HepG2 (cell line): ENCODE measurements at regions not wholly inside any gene's neighbourhood (a gene's known extent, or its start where the extent isn't known, plus 50 kb on each side); places are given as distances from the start of the nearest gene placed in this dataset.

Experiments
- ATAC-seq: fragments of 200-7000 bp; cut with Tn5 transposase; 3 replicates; pipeline ENCODE4 v1.9.1; 2020; ENCODE audit warnings: mild to moderate bottlenecking, moderate library complexity
- BruUV-seq: library from RNA; stranded (reverse); fragments of 400-500 nt; replicated peaks from 2 replicates; lab custom pipeline; 2021; lab: Mats Ljungman, UMichigan
- CTCF ChIA-PET: fragments of 300-600 bp; formaldehyde crosslinking; extraction: SDS; loops from one replicate; lab custom pipeline; 2021; ENCODE audit warnings: low total read pairs, inconsistent platforms, low intra/inter-chr PET ratio; lab: Yijun Ruan, JAX
- POLR2A ChIA-PET: fragments of 350-600 bp; sonication (Branson Sonifier 250); formaldehyde crosslinking; loops from one replicate; lab custom pipeline; 2020; ENCODE audit warnings: antibody characterized with exemption, inconsistent platforms; lab: Yijun Ruan, JAX
- DNase-seq: peaks from one replicate; pipeline ENCODE4 v3.0.0-alpha.2; 2015; ENCODE audit warnings: low spot score
- FAIRE-seq: peaks from 3 replicates; lab custom pipeline; 2011; peaks lifted over from hg19 to GRCh38; lab: Jason Lieb, UNC
- H2AFZ ChIP-seq: one replicate; pipeline ENCODE4 v1.6.1; 2011; ENCODE audit warnings: low read length, inconsistent platforms
- H3K27ac ChIP-seq: fragments of 300-600 bp; 3 replicates; pipeline ENCODE4 v1.8.0; 2011; ENCODE audit warnings: mixed run types, mild to moderate bottlenecking, mixed read lengths, low read length, inconsistent platforms; ENCODE audit not compliant: insufficient read depth; ENCODE audit errors: extremely low read length
- H3K27me3 ChIP-seq, 2 experiments: fragments of 200-600 bp in 1 of 2; 2 replicates in 1 of 2; 3 replicates in 1 of 2; pipeline versions ENCODE4 v1.6.0 to v1.8.0; 2011; ENCODE audit warnings: low read length in 2 of 2, mild to moderate bottlenecking in 2 of 2, moderate library complexity in 2 of 2, inconsistent platforms in 1 of 2; ENCODE audit not compliant: insufficient read depth in 2 of 2, control insufficient read depth in 1 of 2
- H3K36me3 ChIP-seq, 2 experiments: fragments of 200-600 bp in 1 of 2; replicated peaks in 1 of 2; 2 replicates in 1 of 2; 3 replicates in 1 of 2; pipeline versions ENCODE4 v1.5.1 to v1.8.0; 2011; ENCODE audit warnings: low read length in 2 of 2, inconsistent platforms in 1 of 2; ENCODE audit not compliant: insufficient read depth in 2 of 2, control insufficient read depth in 1 of 2
- H3K4me1 ChIP-seq: 2 replicates; pipeline ENCODE4 v1.5.1; 2012; ENCODE audit warnings: low read length, inconsistent platforms; ENCODE audit not compliant: insufficient read depth
- H3K4me2 ChIP-seq: 2 replicates; pipeline ENCODE4 v1.6.0; 2011; ENCODE audit warnings: low read depth, low read length, inconsistent platforms
- H3K4me3 ChIP-seq, 3 experiments: fragments of 200-600 bp in 1 of 3; sonication (generic), shearing (Covaris generic) in 1 of 3; replicated peaks in 1 of 3; 2 replicates each; pipeline ENCODE4 v1.5.1; 2011 to 2016; ENCODE audit warnings: low read length in 3 of 3, inconsistent platforms in 2 of 3, low read depth in 2 of 3, mild to moderate bottlenecking in 2 of 3, control low read depth in 1 of 3, mixed read lengths in 1 of 3; ENCODE audit not compliant: insufficient read depth in 1 of 3
- H3K79me2 ChIP-seq: one replicate; pipeline ENCODE4 v1.6.1; 2011; ENCODE audit warnings: low read length, inconsistent platforms; ENCODE audit not compliant: insufficient read depth
- H3K9ac ChIP-seq: 2 replicates; pipeline ENCODE4 v1.6.0; 2011; ENCODE audit warnings: mild to moderate bottlenecking, low read depth, low read length, inconsistent platforms; ENCODE audit not compliant: insufficient read depth
- H3K9me3 ChIP-seq: 2 replicates; pipeline ENCODE4 v1.5.1; 2012; ENCODE audit warnings: mild to moderate bottlenecking, low read length
- H4K20me1 ChIP-seq: 2 replicates; pipeline ENCODE4 v1.6.0; 2011; ENCODE audit warnings: inconsistent platforms, mild to moderate bottlenecking, low read length, moderate library complexity; ENCODE audit not compliant: insufficient read depth
- ARID2 ChIP-seq: sonication (generic); formaldehyde crosslinking; IDR thresholded peaks from 2 replicates; pipeline ENCODE4 v1.8.1; 2022; ENCODE audit warnings: mild to moderate bottlenecking, missing genetic modification reagents, borderline replicate concordance
- ARNT2 ChIP-seq: sonication (generic); formaldehyde crosslinking; IDR thresholded peaks from 2 replicates; pipeline ENCODE4 v1.8.0; 2022; ENCODE audit warnings: mild to moderate bottlenecking, low read depth, missing genetic modification reagents, moderate library complexity
- CREB1 ChIP-seq, 2 experiments: fragments of 450-650 bp in 1 of 2; IDR thresholded peaks; 2 replicates each; pipeline ENCODE4 v1.6.1; 2016 to 2017; ENCODE audit warnings: control low read depth in 1 of 2, mild to moderate bottlenecking in 1 of 2, missing compliant biosample characterization in 1 of 2, missing genetic modification characterization in 1 of 2
- GLI4 ChIP-seq: sonication (generic); formaldehyde crosslinking; IDR thresholded peaks from 2 replicates; pipeline ENCODE4 v1.5.1; 2020; ENCODE audit warnings: missing genetic modification reagents, mild to moderate bottlenecking, moderate library complexity, borderline replicate concordance
- KDM1A ChIP-seq: IDR thresholded peaks from 2 replicates; pipeline ENCODE4 v1.6.1; 2016; ENCODE audit warnings: missing compliant biosample characterization
- MTF1 ChIP-seq: sonication (generic); formaldehyde crosslinking; IDR thresholded peaks from 2 replicates; pipeline ENCODE4 v1.5.0; 2020; ENCODE audit warnings: missing genetic modification reagents
- RAD21 ChIP-seq: fragments of 450-650 bp; formaldehyde crosslinking; IDR thresholded peaks from 2 replicates; pipeline ENCODE4 v1.5.0; 2020; ENCODE audit warnings: mild to moderate bottlenecking
- ZMYM2 ChIP-seq: sonication (generic); formaldehyde crosslinking; IDR thresholded peaks from 2 replicates; pipeline ENCODE4 v1.8.0; 2022; ENCODE audit warnings: mild to moderate bottlenecking, missing genetic modification reagents
- ZNF441 ChIP-seq: sonication (generic); formaldehyde crosslinking; IDR thresholded peaks from 2 replicates; pipeline ENCODE4 v1.7.0; 2021; ENCODE audit warnings: missing genetic modification reagents, borderline replicate concordance
- ZNF652 ChIP-seq: IDR thresholded peaks from 2 replicates; pipeline ENCODE4 v1.6.1; 2016; ENCODE audit warnings: low read depth, borderline replicate concordance
- ZNF780A ChIP-seq: sonication (generic); formaldehyde crosslinking; IDR thresholded peaks from 2 replicates; pipeline ENCODE4 v1.8.0; 2022; ENCODE audit warnings: mild to moderate bottlenecking, missing genetic modification reagents, moderate library complexity
- WGBS: methylation state at CpG from one replicate; pipeline ENCODE4 v1.1.6; 2017; ENCODE audit warnings: low lambda C conversion rate; 5-methylcytosine and 5-hydroxymethylcytosine counted together
- in situ Hi-C: cut with HindIII; loops from 2 replicates; pipeline ENCODE4 v1.10.0; 2017; ENCODE audit warnings: low pct_unique_long_range_greater_than_20kb; ENCODE audit not compliant: extremely low pct_ligation_motif_present
- intact Hi-C: fragments of 100-400 bp; cut with micrococcal nuclease; formaldehyde crosslinking; loops from one replicate; pipeline ENCODE4 v1.10.0; 2022; ENCODE audit not compliant: unreplicated experiment
- TF ChIP-seq, protein P1 (sequence below): sonication (generic); formaldehyde crosslinking; IDR thresholded peaks from 2 replicates; pipeline ENCODE4 v1.5.0; 2020; ENCODE audit warnings: mild to moderate bottlenecking, missing genetic modification reagents, borderline replicate concordance

GRCh38 chr6:69601132-69601531, 195.7 kb downstream of the LMBRD1 start:
- 0 out of 2 replicates have a peak, but pooled peaks cover 6% of the 10 kb centered on the region for H3K4me1 ChIP-seq
- no peak for DNase-seq
- ChIA-PET CTCF (no interaction called here), POLR2A (no interaction called here)
- peak; percentile 72 for ATAC-seq
- no peaks in the 10 kb centered on the region for H4K20me1 ChIP-seq
- 1% methylated on average over 10 of the region's 10 CpGs for WGBS
- no peak overlapping the region for H3K27ac ChIP-seq
- no peak overlapping the region for H3K9ac ChIP-seq
- no peaks in the 10 kb centered on the region for H3K79me2 ChIP-seq
- no peak for FAIRE-seq
- peak overlapping the region in 1 of 3 experiments; percentile 12; a peak in 1 of 6 replicates for H3K4me3 ChIP-seq
- no peak overlapping the region; the same call in 1 of the 2 replicates for H3K4me2 ChIP-seq
- no peaks in the 10 kb centered on the region for H3K36me3 ChIP-seq
- no TSS peak for BruUV-seq
- intact Hi-C loops = no loop called here
- in situ Hi-C loops = no loop called here
- no peaks in the 10 kb centered on the region for H3K9me3 ChIP-seq
- TF ChIP-seq ZNF652 (CRISPR knock-in tag) (peak; percentile 63), ARNT2 (CRISPR knock-in tag) (no peak)
- TF ChIP-seq, all 625 proteins: peak for 1
- H3K27me3 ChIP-seq = peaks cover 0 to 7% of the 10 kb centered on the region in 2 experiments; a peak in 1 of 5 replicates
- no peak overlapping the region for H2AFZ ChIP-seq

DNA sequence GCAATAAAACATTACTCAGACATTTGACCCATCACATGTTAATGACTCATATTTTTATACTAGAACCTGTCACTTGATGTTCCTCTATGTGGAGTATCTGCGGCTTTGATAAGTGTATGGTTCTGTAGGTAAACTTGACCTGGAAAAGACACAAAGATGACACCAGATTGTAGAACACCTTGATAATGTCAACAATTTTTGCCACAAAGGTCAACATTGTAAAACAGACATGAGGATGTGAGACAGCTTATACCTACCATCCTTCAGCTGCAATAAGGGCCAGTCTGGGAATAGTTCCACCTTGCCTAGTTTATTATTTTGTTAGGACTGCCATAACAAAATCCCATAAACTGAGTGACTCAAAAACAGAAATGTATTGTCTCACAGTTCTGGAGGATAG, 202.4 kb downstream of the LMBRD1 start:
- no peak overlapping the region for H2AFZ ChIP-seq
- WGBS = 0% methylated on average over 1 of the region's 1 CpG
- no peaks in the 10 kb centered on the region for H3K79me2 ChIP-seq
- ChIA-PET CTCF (no interaction called here), POLR2A (no interaction called here)
- no peaks in the 10 kb centered on the region for H3K36me3 ChIP-seq
- no peak overlapping the region for H3K4me3 ChIP-seq
- ATAC-seq (no peak), DNase-seq (no peak), FAIRE-seq (no peak)
- H3K27me3 ChIP-seq = no peaks in the 10 kb centered on the region
- no peak overlapping the region for H3K9ac ChIP-seq
- BruUV-seq = no TSS peak
- intact Hi-C loops (no loop called here), in situ Hi-C loops (no loop called here)
- H3K9me3 ChIP-seq = no peaks in the 10 kb centered on the region
- H3K27ac ChIP-seq = no peak overlapping the region
- no peaks in the 10 kb centered on the region for H4K20me1 ChIP-seq
- H3K4me2 ChIP-seq = no peak overlapping the region
- H3K4me1 ChIP-seq = no peaks in the 10 kb centered on the region
- TF ChIP-seq GLI4 = no peak
- TF ChIP-seq, protein P1, sequence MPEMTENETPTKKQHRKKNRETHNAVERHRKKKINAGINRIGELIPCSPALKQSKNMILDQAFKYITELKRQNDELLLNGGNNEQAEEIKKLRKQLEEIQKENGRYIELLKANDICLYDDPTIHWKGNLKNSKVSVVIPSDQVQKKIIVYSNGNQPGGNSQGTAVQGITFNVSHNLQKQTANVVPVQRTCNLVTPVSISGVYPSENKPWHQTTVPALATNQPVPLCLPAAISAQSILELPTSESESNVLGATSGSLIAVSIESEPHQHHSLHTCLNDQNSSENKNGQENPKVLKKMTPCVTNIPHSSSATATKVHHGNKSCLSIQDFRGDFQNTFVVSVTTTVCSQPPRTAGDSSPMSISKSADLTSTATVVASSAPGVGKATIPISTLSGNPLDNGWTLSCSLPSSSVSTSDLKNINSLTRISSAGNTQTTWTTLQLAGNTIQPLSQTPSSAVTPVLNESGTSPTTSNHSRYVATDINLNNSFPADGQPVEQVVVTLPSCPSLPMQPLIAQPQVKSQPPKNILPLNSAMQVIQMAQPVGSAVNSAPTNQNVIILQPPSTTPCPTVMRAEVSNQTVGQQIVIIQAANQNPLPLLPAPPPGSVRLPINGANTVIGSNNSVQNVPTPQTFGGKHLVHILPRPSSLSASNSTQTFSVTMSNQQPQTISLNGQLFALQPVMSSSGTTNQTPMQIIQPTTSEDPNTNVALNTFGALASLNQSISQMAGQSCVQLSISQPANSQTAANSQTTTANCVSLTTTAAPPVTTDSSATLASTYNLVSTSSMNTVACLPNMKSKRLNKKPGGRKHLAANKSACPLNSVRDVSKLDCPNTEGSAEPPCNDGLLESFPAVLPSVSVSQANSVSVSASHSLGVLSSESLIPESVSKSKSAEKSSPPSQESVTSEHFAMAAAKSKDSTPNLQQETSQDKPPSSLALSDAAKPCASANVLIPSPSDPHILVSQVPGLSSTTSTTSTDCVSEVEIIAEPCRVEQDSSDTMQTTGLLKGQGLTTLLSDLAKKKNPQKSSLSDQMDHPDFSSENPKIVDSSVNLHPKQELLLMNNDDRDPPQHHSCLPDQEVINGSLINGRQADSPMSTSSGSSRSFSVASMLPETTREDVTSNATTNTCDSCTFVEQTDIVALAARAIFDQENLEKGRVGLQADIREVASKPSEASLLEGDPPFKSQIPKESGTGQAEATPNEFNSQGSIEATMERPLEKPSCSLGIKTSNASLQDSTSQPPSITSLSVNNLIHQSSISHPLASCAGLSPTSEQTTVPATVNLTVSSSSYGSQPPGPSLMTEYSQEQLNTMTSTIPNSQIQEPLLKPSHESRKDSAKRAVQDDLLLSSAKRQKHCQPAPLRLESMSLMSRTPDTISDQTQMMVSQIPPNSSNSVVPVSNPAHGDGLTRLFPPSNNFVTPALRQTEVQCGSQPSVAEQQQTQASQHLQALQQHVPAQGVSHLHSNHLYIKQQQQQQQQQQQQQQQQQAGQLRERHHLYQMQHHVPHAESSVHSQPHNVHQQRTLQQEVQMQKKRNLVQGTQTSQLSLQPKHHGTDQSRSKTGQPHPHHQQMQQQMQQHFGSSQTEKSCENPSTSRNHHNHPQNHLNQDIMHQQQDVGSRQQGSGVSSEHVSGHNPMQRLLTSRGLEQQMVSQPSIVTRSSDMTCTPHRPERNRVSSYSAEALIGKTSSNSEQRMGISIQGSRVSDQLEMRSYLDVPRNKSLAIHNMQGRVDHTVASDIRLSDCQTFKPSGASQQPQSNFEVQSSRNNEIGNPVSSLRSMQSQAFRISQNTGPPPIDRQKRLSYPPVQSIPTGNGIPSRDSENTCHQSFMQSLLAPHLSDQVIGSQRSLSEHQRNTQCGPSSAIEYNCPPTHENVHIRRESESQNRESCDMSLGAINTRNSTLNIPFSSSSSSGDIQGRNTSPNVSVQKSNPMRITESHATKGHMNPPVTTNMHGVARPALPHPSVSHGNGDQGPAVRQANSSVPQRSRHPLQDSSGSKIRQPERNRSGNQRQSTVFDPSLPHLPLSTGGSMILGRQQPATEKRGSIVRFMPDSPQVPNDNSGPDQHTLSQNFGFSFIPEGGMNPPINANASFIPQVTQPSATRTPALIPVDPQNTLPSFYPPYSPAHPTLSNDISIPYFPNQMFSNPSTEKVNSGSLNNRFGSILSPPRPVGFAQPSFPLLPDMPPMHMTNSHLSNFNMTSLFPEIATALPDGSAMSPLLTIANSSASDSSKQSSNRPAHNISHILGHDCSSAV = no peak
- TF ChIP-seq ZMYM2 (CRISPR knock-in tag) = no peak
- TF ChIP-seq ZNF780A (CRISPR knock-in tag) = no peak
- TF ChIP-seq ARID2 (CRISPR knock-in tag) = no peak
- no peak for TF ChIP-seq KDM1A (CRISPR knock-in tag)
- no peak for TF ChIP-seq RAD21 (CRISPR knock-in tag)
- no peak for TF ChIP-seq CREB1 (IDR thresholded peaks at IDR 0.05)
- TF ChIP-seq CREB1 (CRISPR knock-in tag; IDR thresholded peaks at IDR 0.05) = no peak
- no peak for TF ChIP-seq MTF1 (CRISPR knock-in tag)
- no peak for TF ChIP-seq ZNF441 (CRISPR knock-in tag)
